Stomach (tissue), 8 donors: ENCODE measurements at regions not wholly inside any gene's neighbourhood (a gene's known extent, or its start where the extent isn't known, plus 50 kb on each side); places are given as distances from the start of the nearest gene placed in this dataset.

ENCODE experiments used
- DNase-seq, 2 donors: peaks; one replicate each; pipeline versions ENCODE4 v3.0.0 to v3.0.0-alpha.2; 2013 to 2019
- H3K27ac ChIP-seq, 5 donors: fragments of 200-600 bp in 4 of 5; sonication (generic) in 4 of 5; one replicate each; pipeline ENCODE4 v1.5.1; 2013 to 2019; ENCODE audit warnings: mild to moderate bottlenecking in 1 of 5, moderate library complexity in 1 of 5
- H3K27me3 ChIP-seq, 3 donors: fragments of 200-600 bp; sonication (generic); one replicate each; pipeline ENCODE4 v1.5.1; 2017 to 2019; ENCODE audit warnings: mixed run types in 1 of 3
- H3K36me3 ChIP-seq, 4 donors: fragments of 200-600 bp; sonication (generic); 1 replicate in 3 of 4; 2 replicates in 1 of 4; pipeline ENCODE4 v1.5.1; 2016 to 2019
- H3K4me1 ChIP-seq, 4 donors: fragments of 200-600 bp; sonication (generic); one replicate each; pipeline ENCODE4 v1.5.1; 2016 to 2019
- H3K4me3 ChIP-seq, 4 donors: fragments of 200-600 bp; sonication (generic) in 3 of 4; one replicate each; pipeline ENCODE4 v1.5.1; 2016 to 2019; ENCODE audit warnings: mild to moderate bottlenecking in 1 of 4
- H3K9me3 ChIP-seq, 4 donors: fragments of 200-600 bp; sonication (generic); one replicate each; pipeline ENCODE4 v1.5.1; 2016 to 2019
- CTCF ChIP-seq, 7 experiments: fragments of 450-650 bp in 4 of 7; fragments of 200-600 bp in 3 of 7; sonication (generic) in 3 of 7; IDR thresholded peaks; one replicate each; pipeline ENCODE4 v1.5.1; 2016 to 2019; ENCODE audit warnings: antibody characterized with exemption in 7 of 7, control low read depth in 2 of 7, mild to moderate bottlenecking in 1 of 7
- EP300 ChIP-seq: sonication (generic); formaldehyde crosslinking; IDR thresholded peaks from one replicate; pipeline ENCODE4 v1.6.1; 2017; ENCODE audit warnings: antibody characterized with exemption
- POLR2A ChIP-seq, 4 donors: fragments of 450-650 bp; IDR thresholded peaks; one replicate each; pipeline ENCODE4 v1.6.1; 2016; ENCODE audit warnings: antibody characterized with exemption in 4 of 4, control low read depth in 2 of 4, mild to moderate bottlenecking in 1 of 4, moderate library complexity in 1 of 4
- POLR2AphosphoS5 ChIP-seq, 3 donors: sonication (generic); formaldehyde crosslinking; IDR thresholded peaks; one replicate each; pipeline ENCODE4 v1.6.1; 2016; ENCODE audit warnings: antibody characterized with exemption in 3 of 3
- WGBS, 5 donors: extraction: QIAGEN DNeasy Blood & Tissue Kit in 3 of 5; methylation state at CpG; one replicate each; pipeline versions ENCODE4 v1.1.5 to v1.1.7; 2013 to 2018; 5-methylcytosine and 5-hydroxymethylcytosine counted together
- intact Hi-C: fragments of 100-400 bp; cut with DNase I; formaldehyde crosslinking; loops from one replicate; pipeline ENCODE4 v1.15.1; 2023; ENCODE audit warnings: low total_unique reads
- donor health status: healthy with polysubstance abuse.
- donor health status: Bipolar disorder and iron deficiency.
- donor health status: healthy.

GRCh38 chr7:47195641-47196040, 386.3 kb downstream of the TNS3 start:
- 83 to 97% (median 91%) methylated on average over 6 of the region's 6 CpGs for WGBS, 5 donors
- DNase-seq: no peak
- no peaks in the 10 kb centered on the region for H3K4me1 ChIP-seq
- H3K9me3 ChIP-seq: no peaks in the 10 kb centered on the region
- peaks cover 0 to 7% (median 0%) of the 10 kb centered on the region in 3 donors for H3K27me3 ChIP-seq
- no peak for TF ChIP-seq POLR2A (IDR thresholded peaks at IDR 0.05)
- no peak for TF ChIP-seq CTCF (IDR thresholded peaks at IDR 0.05)
- TF ChIP-seq EP300: no peak
- no peak for TF ChIP-seq POLR2AphosphoS5 (IDR thresholded peaks at IDR 0.05)
- H3K4me3 ChIP-seq: no peak overlapping the region
- H3K27ac ChIP-seq: no peak overlapping the region
- no peaks in the 10 kb centered on the region for H3K36me3 ChIP-seq
- intact Hi-C loops: no loop called here

- no peak overlapping the region for H3K4me3 ChIP-seq
- H3K27me3 ChIP-seq: peaks cover 0 to 7% (median 0%) of the 10 kb centered on the region in 3 donors
- no peaks in the 10 kb centered on the region for H3K9me3 ChIP-seq
- no peaks in the 10 kb centered on the region for H3K36me3 ChIP-seq
- intact Hi-C loops: no loop called here
- no peak for TF ChIP-seq CTCF (IDR thresholded peaks at IDR 0.05)
- no peak for TF ChIP-seq EP300
- no peak for TF ChIP-seq POLR2AphosphoS5 (IDR thresholded peaks at IDR 0.05)
- no peak for TF ChIP-seq POLR2A (IDR thresholded peaks at IDR 0.05)
- H3K4me1 ChIP-seq: no peaks in the 10 kb centered on the region
- H3K27ac ChIP-seq: no peak overlapping the region
- WGBS, 5 donors: 78 to 87% (median 86%) methylated on average over 7 of the region's 7 CpGs
- no peak for DNase-seq
Measured at GRCh38 chr7:47194516-47195057, 387.3 kb downstream of the TNS3 start.

GRCh38 chr7:47192978-47193377, 388.9 kb downstream of the TNS3 start:
- intact Hi-C loops: no loop called here
- Histone ChIP-seq H3K27ac (no peak overlapping the region), H3K9me3 (no peaks in the 10 kb centered on the region), H3K27me3 (peaks cover 0 to 7% (median 0%) of the 10 kb centered on the region in 3 donors), H3K4me1 (no peaks in the 10 kb centered on the region), H3K36me3 (no peaks in the 10 kb centered on the region), H3K4me3 (no peak overlapping the region)
- no peak for DNase-seq
- 52 to 77% (median 62%) methylated on average over 4 of the region's 4 CpGs for WGBS, 5 donors
- TF ChIP-seq POLR2AphosphoS5 (IDR thresholded peaks at IDR 0.05) (no peak), EP300 (no peak), POLR2A (IDR thresholded peaks at IDR 0.05) (no peak), CTCF (IDR thresholded peaks at IDR 0.05) (no peak)

GRCh38 chr7:47191876-47192291, 390.0 kb downstream of the TNS3 start:
- H3K27me3 ChIP-seq: peaks cover 0 to 7% (median 0%) of the 10 kb centered on the region in 3 donors
- peak in 1 of 2 donors; percentile 48 for DNase-seq
- H3K36me3 ChIP-seq: no peaks in the 10 kb centered on the region
- no peak overlapping the region for H3K27ac ChIP-seq
- H3K4me3 ChIP-seq: no peak overlapping the region
- H3K9me3 ChIP-seq: no peaks in the 10 kb centered on the region
- TF ChIP-seq EP300 (no peak), POLR2AphosphoS5 (IDR thresholded peaks at IDR 0.05) (no peak), CTCF (IDR thresholded peaks at IDR 0.05) (no peak), POLR2A (IDR thresholded peaks at IDR 0.05) (no peak)
- WGBS, 5 donors: 72 to 90% (median 81%) methylated on average over 2 to 9 of the region's 9 CpGs
- H3K4me1 ChIP-seq: no peaks in the 10 kb centered on the region
- intact Hi-C loops: no loop called here
